IMR-90 (cell line): ENCODE measurements at regions not wholly inside any gene's neighbourhood (a gene's known extent, or its start where the extent isn't known, plus 50 kb on each side); places are given as distances from the start of the nearest gene placed in this dataset.

ENCODE experiments used
- ATAC-seq: fragments of 200-7000 bp; cut with Tn5 transposase; 2 replicates; pipeline ENCODE4 v1.9.1; 2020; ENCODE audit warnings: low read depth, mild to moderate bottlenecking, moderate library complexity
- BruUV-seq: library from RNA; stranded (reverse); fragments of 400-500 nt; replicated peaks from 2 replicates; lab custom pipeline; 2021; lab: Mats Ljungman, UMichigan
- CTCF ChIA-PET: fragments of 300-600 bp; formaldehyde crosslinking; extraction: SDS; loops from one replicate; lab custom pipeline; 2021; ENCODE audit warnings: antibody characterized with exemption; lab: Yijun Ruan, JAX
- POLR2A ChIA-PET: fragments of 300-600 bp; sonication (Branson Sonifier 250); formaldehyde crosslinking; loops from one replicate; lab custom pipeline; 2022; ENCODE audit warnings: antibody characterized with exemption; ENCODE audit not compliant: unreplicated experiment; lab: Charles Lee
- DNase-seq: peaks from one replicate; pipeline ENCODE4 v3.0.0; 2013
- H2AFZ ChIP-seq: replicated peaks from 2 replicates; pipeline ENCODE3; 2013; ENCODE audit warnings: low read length, mild to moderate bottlenecking; ENCODE audit not compliant: poor library complexity
- H2AK5ac ChIP-seq: 2 replicates; pipeline ENCODE4 v1.6.1; 2013; ENCODE audit warnings: low read depth, low read length, inconsistent platforms
- H2AK9ac ChIP-seq: replicated peaks from 2 replicates; pipeline ENCODE3; 2013; ENCODE audit warnings: mild to moderate bottlenecking, low read depth, low read length, moderate library complexity; ENCODE audit not compliant: poor library complexity
- H2BK120ac ChIP-seq: 2 replicates; pipeline ENCODE4 v1.6.1; 2013; ENCODE audit warnings: low read depth, low read length, inconsistent platforms
- H2BK15ac ChIP-seq: 3 replicates; pipeline ENCODE4 v1.6.1; 2013; ENCODE audit warnings: low read depth, low read length, inconsistent platforms
- H2BK20ac ChIP-seq: 2 replicates; pipeline ENCODE4 v1.6.1; 2013; ENCODE audit warnings: low read depth, mild to moderate bottlenecking, inconsistent platforms, low read length, moderate library complexity
- H2BK5ac ChIP-seq: 2 replicates; pipeline ENCODE4 v1.6.1; 2013; ENCODE audit warnings: mild to moderate bottlenecking, low read depth, low read length, inconsistent platforms; ENCODE audit not compliant: poor library complexity, severe bottlenecking
- H3K14ac ChIP-seq: replicated peaks from 2 replicates; pipeline ENCODE4 v1.6.1; 2013; ENCODE audit warnings: low read depth, low read length, inconsistent platforms
- H3K18ac ChIP-seq: 2 replicates; pipeline ENCODE4 v1.6.1; 2013; ENCODE audit warnings: low read depth, low read length, control low read depth
- H3K23ac ChIP-seq: 2 replicates; pipeline ENCODE4 v1.6.1; 2013; ENCODE audit warnings: low read depth, low read length, inconsistent platforms
- H3K27ac ChIP-seq: 2 replicates; pipeline ENCODE4 v1.5.1; 2013; ENCODE audit warnings: mild to moderate bottlenecking, control low read depth, low read length; ENCODE audit not compliant: insufficient read depth
- H3K27me3 ChIP-seq: 2 replicates; pipeline ENCODE4 v1.6.1; 2013; ENCODE audit warnings: low read length; ENCODE audit not compliant: control insufficient read depth, insufficient read depth
- H3K36me3 ChIP-seq: 2 replicates; pipeline ENCODE4 v1.6.1; 2013; ENCODE audit warnings: low read length, mixed read lengths; ENCODE audit not compliant: control insufficient read depth, insufficient read depth
- H3K4ac ChIP-seq: 2 replicates; pipeline ENCODE4 v1.6.1; 2013; ENCODE audit warnings: low read depth, low read length, inconsistent platforms
- H3K4me1 ChIP-seq: 2 replicates; pipeline ENCODE4 v1.6.1; 2013; ENCODE audit warnings: low read length, mixed read lengths; ENCODE audit not compliant: control insufficient read depth, insufficient read depth
- H3K4me2 ChIP-seq: 2 replicates; pipeline ENCODE4 v1.6.1; 2013; ENCODE audit warnings: low read depth, mild to moderate bottlenecking, control low read depth, low read length, moderate library complexity
- H3K4me3 ChIP-seq: 2 replicates; pipeline ENCODE4 v1.5.1; 2013; ENCODE audit warnings: low read depth, mild to moderate bottlenecking, control low read depth, low read length, moderate library complexity; ENCODE audit not compliant: insufficient read depth
- H3K56ac ChIP-seq: 2 replicates; pipeline ENCODE4 v1.6.1; 2013; ENCODE audit warnings: low read length, inconsistent platforms; ENCODE audit not compliant: insufficient read depth; ENCODE audit errors: extremely low read depth
- H3K79me1 ChIP-seq, 2 experiments: 2 replicates each; pipeline ENCODE4 v1.6.1; 2013; ENCODE audit warnings: low read length in 2 of 2, inconsistent platforms in 1 of 2, low read depth in 1 of 2
- H3K9ac ChIP-seq: 2 replicates; pipeline ENCODE4 v1.6.1; 2013; ENCODE audit warnings: low read depth, low read length, control low read depth
- H3K9me1 ChIP-seq: 2 replicates; pipeline ENCODE4 v1.6.1; 2013; ENCODE audit warnings: low read length, inconsistent platforms; ENCODE audit not compliant: insufficient read depth
- H3K9me3 ChIP-seq: 2 replicates; pipeline ENCODE4 v1.6.1; 2013; ENCODE audit warnings: low read length; ENCODE audit not compliant: control insufficient read depth, insufficient read depth
- H4K20me1 ChIP-seq: 2 replicates; pipeline ENCODE4 v1.6.1; 2013; ENCODE audit warnings: low read length, inconsistent platforms; ENCODE audit not compliant: insufficient read depth
- H4K5ac ChIP-seq: 2 replicates; pipeline ENCODE4 v1.6.1; 2013; ENCODE audit warnings: mild to moderate bottlenecking, low read depth, low read length, control low read depth
- H4K8ac ChIP-seq, 2 experiments: 2 replicates each; pipeline ENCODE4 v1.6.1; 2013; ENCODE audit warnings: low read depth in 2 of 2, low read length in 2 of 2, control low read depth in 1 of 2, inconsistent platforms in 1 of 2
- H4K91ac ChIP-seq: 2 replicates; pipeline ENCODE4 v1.6.1; 2013; ENCODE audit warnings: low read depth, low read length, inconsistent platforms; ENCODE audit not compliant: insufficient read depth
- CEBPB ChIP-seq: IDR thresholded peaks from 2 replicates; pipeline ENCODE4 v1.6.1; 2012; ENCODE audit warnings: low read depth, low read length, improper control_type of control experiment
- RFX5 ChIP-seq: IDR thresholded peaks from 2 replicates; pipeline ENCODE4 v1.8.0; 2012; ENCODE audit warnings: low read depth, mild to moderate bottlenecking, low read length, moderate library complexity
- WGBS, 2 experiments: methylation state at CpG; one replicate each; pipeline versions ENCODE4 v1.1.5 to v1.1.7; 2013; ENCODE audit warnings: missing lambda C conversion rate in 2 of 2; ENCODE audit not compliant: insufficient read length in 1 of 2; ENCODE audit errors: extremely low coverage in 2 of 2; 5-methylcytosine and 5-hydroxymethylcytosine counted together
- dilution Hi-C: fragments of 300-500 bp; cut with HindIII; formaldehyde crosslinking; loops from one replicate; pipeline ENCODE4 v1.14.3; 2018; ENCODE audit warnings: low sequenced_read_pairs; ENCODE audit not compliant: unreplicated experiment
- in situ Hi-C: fragments of 300-500 bp; cut with MboI; formaldehyde crosslinking; loops from 3 replicates; pipeline ENCODE4 v1.14.3; 2019; ENCODE audit warnings: low sequenced_read_pairs, inconsistent platforms, mixed read lengths
- intact Hi-C: fragments of 100-400 bp; cut with micrococcal nuclease; formaldehyde crosslinking; loops from 2 replicates; pipeline ENCODE4 v1.10.0; 2022

DNA sequence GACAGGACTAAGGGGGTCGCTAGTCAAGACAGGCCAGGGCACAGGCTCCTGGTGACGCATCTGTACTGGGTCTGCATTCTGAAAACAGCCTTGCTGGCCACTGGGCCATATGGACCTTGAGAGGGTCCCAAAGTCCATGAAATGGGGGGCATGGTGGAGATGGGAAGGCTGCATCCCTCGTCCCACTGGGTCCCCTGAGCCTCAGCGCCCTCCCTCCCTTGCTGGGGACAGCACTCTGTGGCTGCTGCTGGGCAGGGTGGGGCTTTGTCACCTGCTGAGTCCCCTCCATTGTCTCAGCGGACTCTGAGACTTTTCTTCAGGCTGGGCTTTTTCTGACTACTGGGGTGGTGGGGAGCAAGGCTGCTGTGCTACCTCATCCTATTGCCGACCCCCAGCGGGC lies 205.2 kb downstream of the RHOU start:
- Histone ChIP-seq H3K27ac (no peak overlapping the region), H4K8ac (no peak overlapping the region), H3K4ac (no peak overlapping the region), H2BK120ac (no peak overlapping the region), H4K91ac (no peak overlapping the region), H3K4me1 (peaks cover 2% of the 10 kb centered on the region; the same call in 1 of the 2 replicates), H3K4me3 (no peak overlapping the region), H3K23ac (no peak overlapping the region), H3K9me1 (no peaks in the 10 kb centered on the region), H4K20me1 (no peaks in the 10 kb centered on the region), H3K18ac (no peak overlapping the region), H3K79me1 (no peaks in the 10 kb centered on the region), H4K5ac (no peak overlapping the region), H3K56ac (no peak overlapping the region), H3K4me2 (no peak overlapping the region), H2BK20ac (no peak overlapping the region), H2AK9ac (no peak overlapping the region), H3K9ac (no peak overlapping the region), H2AK5ac (no peak overlapping the region), H3K9me3 (no peaks in the 10 kb centered on the region), H3K14ac (no peak overlapping the region), H2BK15ac (no peak overlapping the region), H3K27me3 (peaks cover 6% of the 10 kb centered on the region; the same call in 1 of the 2 replicates), H3K36me3 (no peaks in the 10 kb centered on the region), H2BK5ac (no peak overlapping the region), H2AFZ (no peak overlapping the region)
- TF ChIP-seq CEBPB (no peak), RFX5 (no peak)
- DNase-seq (no peak), ATAC-seq (no peak)
- ChIA-PET CTCF (no interaction called here), POLR2A (no interaction called here)
- intact Hi-C loops (no loop called here), in situ Hi-C loops (no loop called here), dilution Hi-C loops (no loop called here)
- BruUV-seq, result no TSS peak
- no CpG with 5 or more reads among the region's 7 CpGs for WGBS, 2 experiments
